ENCODE measurements at regions not wholly inside any gene's neighbourhood (a gene's known extent, or its start where the extent isn't known, plus 50 kb on each side); places are given as distances from the start of the nearest gene placed in this dataset.

GRCh38 chr10:124278356-124278755 lies 140.4 kb downstream of the OAT start:
- H3K4me3 ChIP-seq (ENCODE audit: low read depth, low read length): no peak overlapping the region
- no peak for TF ChIP-seq CTCF (IDR thresholded peaks at IDR 0.05; ENCODE audit: insufficient read depth, low read length, poor library complexity, severe bottlenecking)
- H3K36me3 ChIP-seq (ENCODE audit: control insufficient read depth, insufficient read depth, low read length): no peaks in the 10 kb centered on the region
- H3K27me3 ChIP-seq (ENCODE audit: control insufficient read depth, insufficient read depth, low read length): no peaks in the 10 kb centered on the region
- no peak for DNase-seq (ENCODE audit: low read depth)

- no peak for DNase-seq (ENCODE audit: low read depth)
- Histone ChIP-seq H3K4me3 (ENCODE audit: low read depth, low read length) (no peak overlapping the region), H3K36me3 (ENCODE audit: control insufficient read depth, insufficient read depth, low read length) (no peaks in the 10 kb centered on the region), H3K27me3 (ENCODE audit: control insufficient read depth, insufficient read depth, low read length) (no peaks in the 10 kb centered on the region)
- no peak for TF ChIP-seq CTCF (IDR thresholded peaks at IDR 0.05; ENCODE audit: insufficient read depth, low read length, poor library complexity, severe bottlenecking)
These were observed 145.6 kb downstream of the OAT start for GRCh38 chr10:124273141-124273540.

GRCh38 chr10:124271676-124272075 lies 147.0 kb downstream of the OAT start:
- DNase-seq (ENCODE audit: low read depth): no peak
- no peaks in the 10 kb centered on the region for H3K27me3 ChIP-seq (ENCODE audit: control insufficient read depth, insufficient read depth, low read length)
- no peaks in the 10 kb centered on the region for H3K36me3 ChIP-seq (ENCODE audit: control insufficient read depth, insufficient read depth, low read length)
- H3K4me3 ChIP-seq (ENCODE audit: low read depth, low read length): no peak overlapping the region
- no peak for TF ChIP-seq CTCF (IDR thresholded peaks at IDR 0.05; ENCODE audit: insufficient read depth, low read length, poor library complexity, severe bottlenecking)

- Histone ChIP-seq H3K36me3 (ENCODE audit: control insufficient read depth, insufficient read depth, low read length) (no peaks in the 10 kb centered on the region), H3K4me3 (ENCODE audit: low read depth, low read length) (no peak overlapping the region), H3K27me3 (ENCODE audit: control insufficient read depth, insufficient read depth, low read length) (no peaks in the 10 kb centered on the region)
- DNase-seq (ENCODE audit: low read depth): no peak
- no peak for TF ChIP-seq CTCF (IDR thresholded peaks at IDR 0.05; ENCODE audit: insufficient read depth, low read length, poor library complexity, severe bottlenecking)
These were observed 148.0 kb downstream of the OAT start for GRCh38 chr10:124270530-124271327.

GRCh38 chr10:124268976-124269375 lies 149.7 kb downstream of the OAT start:
- Histone ChIP-seq H3K27me3 (ENCODE audit: control insufficient read depth, insufficient read depth, low read length) (peaks cover 4% of the 10 kb centered on the region), H3K36me3 (ENCODE audit: control insufficient read depth, insufficient read depth, low read length) (no peaks in the 10 kb centered on the region), H3K4me3 (ENCODE audit: low read depth, low read length) (no peak overlapping the region)
- no peak for TF ChIP-seq CTCF (IDR thresholded peaks at IDR 0.05; ENCODE audit: insufficient read depth, low read length, poor library complexity, severe bottlenecking)
- DNase-seq (ENCODE audit: low read depth): no peak

All from kidney epithelial cell (primary cell).